ENCODE measurements at regions not wholly inside any gene's neighbourhood (a gene's known extent, or its start where the extent isn't known, plus 50 kb on each side); places are given as distances from the start of the nearest gene placed in this dataset.

DNA sequence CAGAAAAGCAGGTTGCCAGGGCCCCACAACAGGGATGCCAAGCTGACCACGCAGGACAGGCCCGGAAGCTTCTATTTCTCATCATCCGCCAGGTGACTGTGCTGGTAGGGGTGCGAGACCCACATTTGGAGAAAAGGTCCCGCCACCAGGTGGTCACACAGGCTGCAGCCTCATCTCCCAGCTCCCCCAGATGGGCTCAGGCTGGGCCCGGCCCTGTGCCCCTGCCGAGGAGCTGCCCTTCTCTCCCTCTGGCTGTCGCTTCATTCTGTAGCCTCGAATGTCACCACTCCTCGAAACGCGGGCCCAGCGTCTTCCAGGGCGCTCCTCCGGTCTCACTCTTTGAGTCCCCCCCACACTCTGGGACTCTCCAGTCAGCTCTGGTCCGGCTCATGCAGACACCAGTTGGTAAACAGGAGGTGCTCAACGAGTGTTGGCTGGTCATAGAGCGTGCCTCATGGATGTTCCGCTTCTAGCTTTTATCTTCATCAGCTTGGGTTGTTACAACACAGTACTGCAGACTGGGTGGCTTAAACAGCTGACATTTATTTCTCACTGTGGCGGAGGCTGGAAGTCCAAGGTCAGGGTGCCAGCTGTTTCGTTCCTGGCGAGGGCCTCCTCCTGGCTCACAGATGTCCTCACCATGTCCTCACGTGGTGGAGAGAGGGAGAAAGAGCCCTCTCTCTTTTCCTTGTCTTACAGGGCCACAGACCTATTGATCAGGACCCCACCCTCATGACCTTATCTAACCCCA lies 87.1 kb downstream of the TEX29 start:
- TF ChIP-seq POLR2A (IDR thresholded peaks at IDR 0.05; ENCODE audit: low read depth) (no peak), POLR2AphosphoS5 (IDR thresholded peaks at IDR 0.05) (no peak), EP300 (IDR thresholded peaks at IDR 0.05) (no peak)
- TF ChIP-seq, protein P1, sequence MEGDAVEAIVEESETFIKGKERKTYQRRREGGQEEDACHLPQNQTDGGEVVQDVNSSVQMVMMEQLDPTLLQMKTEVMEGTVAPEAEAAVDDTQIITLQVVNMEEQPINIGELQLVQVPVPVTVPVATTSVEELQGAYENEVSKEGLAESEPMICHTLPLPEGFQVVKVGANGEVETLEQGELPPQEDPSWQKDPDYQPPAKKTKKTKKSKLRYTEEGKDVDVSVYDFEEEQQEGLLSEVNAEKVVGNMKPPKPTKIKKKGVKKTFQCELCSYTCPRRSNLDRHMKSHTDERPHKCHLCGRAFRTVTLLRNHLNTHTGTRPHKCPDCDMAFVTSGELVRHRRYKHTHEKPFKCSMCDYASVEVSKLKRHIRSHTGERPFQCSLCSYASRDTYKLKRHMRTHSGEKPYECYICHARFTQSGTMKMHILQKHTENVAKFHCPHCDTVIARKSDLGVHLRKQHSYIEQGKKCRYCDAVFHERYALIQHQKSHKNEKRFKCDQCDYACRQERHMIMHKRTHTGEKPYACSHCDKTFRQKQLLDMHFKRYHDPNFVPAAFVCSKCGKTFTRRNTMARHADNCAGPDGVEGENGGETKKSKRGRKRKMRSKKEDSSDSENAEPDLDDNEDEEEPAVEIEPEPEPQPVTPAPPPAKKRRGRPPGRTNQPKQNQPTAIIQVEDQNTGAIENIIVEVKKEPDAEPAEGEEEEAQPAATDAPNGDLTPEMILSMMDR (IDR thresholded peaks at IDR 0.05): no peak

Measured in esophagus muscularis mucosa (tissue), 4 donors.